ENCODE measurements at regions not wholly inside any gene's neighbourhood (a gene's known extent, or its start where the extent isn't known, plus 50 kb on each side); places are given as distances from the start of the nearest gene placed in this dataset.

DNA sequence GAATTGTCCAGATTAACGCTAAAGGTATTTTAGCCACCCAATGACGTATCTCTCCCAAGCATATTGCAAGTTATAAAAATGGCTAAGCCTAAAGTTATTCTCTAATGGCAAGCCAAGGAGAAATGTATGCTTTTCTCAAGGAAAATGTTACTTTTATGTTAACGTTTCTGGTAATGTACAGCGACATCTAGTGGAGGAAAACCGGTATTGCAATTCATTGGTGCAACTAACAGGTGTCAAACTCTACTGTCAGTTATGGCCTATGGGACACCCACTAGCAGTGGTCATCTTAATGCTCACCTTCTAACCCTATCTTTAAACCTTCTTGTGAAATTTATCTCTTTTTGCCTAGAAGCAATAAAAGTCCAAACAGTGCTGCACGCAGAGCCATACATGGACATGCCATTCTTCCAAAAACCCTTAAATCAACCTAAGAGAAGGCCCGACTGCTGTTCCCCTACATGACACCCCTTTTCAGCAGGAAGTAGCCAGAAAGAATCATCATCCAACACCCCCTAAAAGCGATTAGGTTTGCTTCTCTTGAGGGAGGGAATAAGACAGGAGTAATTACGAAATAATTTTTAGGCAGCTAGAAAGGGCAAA is 68.7 kb upstream of the LRIF1 start:
- DNase-seq (ENCODE audit: low spot score) = peak; percentile 41
- TF ChIP-seq, protein P1, sequence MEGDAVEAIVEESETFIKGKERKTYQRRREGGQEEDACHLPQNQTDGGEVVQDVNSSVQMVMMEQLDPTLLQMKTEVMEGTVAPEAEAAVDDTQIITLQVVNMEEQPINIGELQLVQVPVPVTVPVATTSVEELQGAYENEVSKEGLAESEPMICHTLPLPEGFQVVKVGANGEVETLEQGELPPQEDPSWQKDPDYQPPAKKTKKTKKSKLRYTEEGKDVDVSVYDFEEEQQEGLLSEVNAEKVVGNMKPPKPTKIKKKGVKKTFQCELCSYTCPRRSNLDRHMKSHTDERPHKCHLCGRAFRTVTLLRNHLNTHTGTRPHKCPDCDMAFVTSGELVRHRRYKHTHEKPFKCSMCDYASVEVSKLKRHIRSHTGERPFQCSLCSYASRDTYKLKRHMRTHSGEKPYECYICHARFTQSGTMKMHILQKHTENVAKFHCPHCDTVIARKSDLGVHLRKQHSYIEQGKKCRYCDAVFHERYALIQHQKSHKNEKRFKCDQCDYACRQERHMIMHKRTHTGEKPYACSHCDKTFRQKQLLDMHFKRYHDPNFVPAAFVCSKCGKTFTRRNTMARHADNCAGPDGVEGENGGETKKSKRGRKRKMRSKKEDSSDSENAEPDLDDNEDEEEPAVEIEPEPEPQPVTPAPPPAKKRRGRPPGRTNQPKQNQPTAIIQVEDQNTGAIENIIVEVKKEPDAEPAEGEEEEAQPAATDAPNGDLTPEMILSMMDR (IDR thresholded peaks at IDR 0.05; ENCODE audit: borderline replicate concordance, control extremely low read depth, extremely low read depth, insufficient read depth, missing control alignments) = peak; percentile 73
- in situ Hi-C loops (cut with MboI; ENCODE audit: low sequenced_read_pairs, unreplicated experiment) = no loop called here

DNA sequence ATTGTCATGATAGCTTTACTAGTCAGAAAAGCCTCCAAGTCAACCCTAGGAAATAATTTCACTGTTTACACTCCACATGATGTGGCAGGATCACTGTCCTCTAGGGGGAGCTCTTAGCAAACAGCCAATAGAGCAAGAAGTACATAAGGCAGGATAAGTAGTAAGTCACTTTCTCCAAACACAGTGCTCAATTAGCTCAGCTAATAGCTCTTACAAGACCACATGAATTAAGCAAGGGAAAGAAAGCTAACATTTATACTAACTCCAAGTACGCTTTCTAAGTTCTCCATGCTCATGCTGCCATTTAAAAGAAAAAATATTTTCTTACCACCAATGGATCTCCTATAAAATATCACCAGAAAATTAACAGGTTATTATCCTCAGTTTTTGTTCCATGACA is 66.9 kb upstream of the LRIF1 start:
- TF ChIP-seq, protein P1 (IDR thresholded peaks at IDR 0.05; ENCODE audit: borderline replicate concordance, control extremely low read depth, extremely low read depth, insufficient read depth, missing control alignments) = peak; percentile 78
- in situ Hi-C loops (cut with MboI; ENCODE audit: low sequenced_read_pairs, unreplicated experiment) = no loop called here
- peak; percentile 51 for DNase-seq (ENCODE audit: low spot score)

DNA sequence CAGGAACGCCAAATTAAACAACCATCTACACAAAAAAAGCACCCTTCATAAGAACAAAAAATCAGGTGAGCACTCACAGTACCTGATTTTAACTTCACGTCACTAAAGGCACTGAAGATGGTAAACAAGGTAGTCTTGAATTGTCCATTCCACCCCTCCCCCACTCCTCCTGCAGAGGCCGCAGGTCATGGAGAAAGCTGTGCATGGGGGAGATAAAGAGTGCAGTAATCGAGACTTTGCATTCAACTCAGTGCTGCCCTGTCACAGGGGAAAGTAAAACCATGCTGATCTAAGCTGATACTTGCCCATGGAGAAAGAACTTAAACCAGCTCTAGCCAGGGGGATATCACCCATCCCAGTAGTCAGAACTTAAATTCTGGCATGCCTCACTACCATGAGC is 61.4 kb upstream of the LRIF1 start:
- in situ Hi-C loops (cut with MboI; ENCODE audit: low sequenced_read_pairs, unreplicated experiment) = no loop called here
- TF ChIP-seq, protein P1 (IDR thresholded peaks at IDR 0.05; ENCODE audit: borderline replicate concordance, control extremely low read depth, extremely low read depth, insufficient read depth, missing control alignments) = no peak
- DNase-seq (ENCODE audit: low spot score) = no peak

DNA sequence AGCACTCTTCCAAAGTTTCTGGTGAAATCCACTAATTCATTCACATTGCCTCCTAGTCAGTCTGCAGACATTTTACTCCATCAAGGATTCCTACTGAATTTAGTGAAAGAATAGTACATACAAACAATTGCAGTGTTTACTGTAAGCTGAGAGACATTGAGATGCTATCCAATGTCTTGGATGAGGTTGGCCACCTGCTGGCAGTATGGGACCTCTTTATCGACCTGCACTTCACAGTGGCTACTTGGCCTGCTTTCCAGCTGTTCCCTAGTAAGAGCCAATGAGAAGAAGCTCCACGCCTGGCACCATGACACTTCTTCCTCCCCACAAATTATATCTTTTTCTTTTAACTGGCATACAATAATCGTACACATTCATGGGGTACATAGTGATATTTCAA is 51.5 kb upstream of the LRIF1 start:
- no peak for DNase-seq (ENCODE audit: low spot score)
- TF ChIP-seq, protein P1 (IDR thresholded peaks at IDR 0.05; ENCODE audit: borderline replicate concordance, control extremely low read depth, extremely low read depth, insufficient read depth, missing control alignments) = no peak
- in situ Hi-C loops (cut with MboI; ENCODE audit: low sequenced_read_pairs, unreplicated experiment) = no loop called here

Data from GM13976 (cell line).